ENCODE measurements at regions not wholly inside any gene's neighbourhood (a gene's known extent, or its start where the extent isn't known, plus 50 kb on each side); places are given as distances from the start of the nearest gene placed in this dataset.
A peak's percentile ranks its signal among the peaks of the same experiment; 100 is the strongest.

GRCh38 chr10:29922226-29922625, 137.2 kb downstream of the JCAD start:
- Histone ChIP-seq H3K4me3 (ENCODE audit: low read depth in 2 of 2, low read length in 1 of 2) (no peak overlapping the region), H3K9me3 (no peaks in the 10 kb centered on the region), H3K9me2 (no peaks in the 10 kb centered on the region), H3K4me2 (no peak overlapping the region), H3K27ac (ENCODE audit: low read depth in 2 of 2, low read length in 1 of 2) (peak overlapping the region in 1 of 2 experiments; percentile 57; a peak in 1 of 4 replicates), H3K9ac (no peak overlapping the region), H4K20me1 (ENCODE audit: insufficient read depth) (no peaks in the 10 kb centered on the region), H3K36me3 (replicated peaks in 1 of 2; ENCODE audit: control insufficient read depth in 1 of 2, insufficient read depth in 2 of 2, low read length in 1 of 2) (no peaks in the 10 kb centered on the region), H3F3A (replicated peaks; ENCODE audit: insufficient read depth) (no peaks in the 10 kb centered on the region), H3K27me3 (ENCODE audit: insufficient read depth) (no peaks in the 10 kb centered on the region), H3K79me2 (ENCODE audit: insufficient read depth) (no peaks in the 10 kb centered on the region), H3K4me1 (ENCODE audit: control insufficient read depth in 1 of 2, insufficient read depth in 2 of 2, low read depth in 1 of 2, low read length in 1 of 2) (no peaks in the 10 kb centered on the region), H2AFZ (ENCODE audit: low read depth) (peak overlapping the region; percentile 35; the same call in 1 of the 2 replicates)
- TF ChIP-seq GATA2 (CRISPR knock-in tag; IDR thresholded peaks at IDR 0.05) (no peak), RCOR1 (IDR thresholded peaks at IDR 0.05; ENCODE audit: low read length) (no peak), FOSL2 (IDR thresholded peaks at IDR 0.05; ENCODE audit: borderline replicate concordance, low read depth) (no peak), EP300 (IDR thresholded peaks at IDR 0.05; ENCODE audit: borderline replicate concordance in 1 of 2, low read depth in 1 of 2, low read length in 1 of 2) (no peak), ELF1 (IDR thresholded peaks at IDR 0.05) (no peak), JUND (IDR thresholded peaks at IDR 0.05) (no peak), TAF1 (IDR thresholded peaks at IDR 0.05; ENCODE audit: borderline replicate concordance, low read depth, low read length) (no peak), RFX5 (IDR thresholded peaks at IDR 0.05; ENCODE audit: low read length) (no peak), FOXJ3 (CRISPR knock-in tag; IDR thresholded peaks at IDR 0.05) (no peak), RAD21 (IDR thresholded peaks at IDR 0.05; ENCODE audit: low read length) (no peak), TCF12 (IDR thresholded peaks at IDR 0.05) (no peak), ZBTB33 (IDR thresholded peaks at IDR 0.05; ENCODE audit: borderline replicate concordance, low read depth) (no peak), MAX (IDR thresholded peaks at IDR 0.05; ENCODE audit: low read depth) (no peak)
- TF ChIP-seq, protein P1, sequence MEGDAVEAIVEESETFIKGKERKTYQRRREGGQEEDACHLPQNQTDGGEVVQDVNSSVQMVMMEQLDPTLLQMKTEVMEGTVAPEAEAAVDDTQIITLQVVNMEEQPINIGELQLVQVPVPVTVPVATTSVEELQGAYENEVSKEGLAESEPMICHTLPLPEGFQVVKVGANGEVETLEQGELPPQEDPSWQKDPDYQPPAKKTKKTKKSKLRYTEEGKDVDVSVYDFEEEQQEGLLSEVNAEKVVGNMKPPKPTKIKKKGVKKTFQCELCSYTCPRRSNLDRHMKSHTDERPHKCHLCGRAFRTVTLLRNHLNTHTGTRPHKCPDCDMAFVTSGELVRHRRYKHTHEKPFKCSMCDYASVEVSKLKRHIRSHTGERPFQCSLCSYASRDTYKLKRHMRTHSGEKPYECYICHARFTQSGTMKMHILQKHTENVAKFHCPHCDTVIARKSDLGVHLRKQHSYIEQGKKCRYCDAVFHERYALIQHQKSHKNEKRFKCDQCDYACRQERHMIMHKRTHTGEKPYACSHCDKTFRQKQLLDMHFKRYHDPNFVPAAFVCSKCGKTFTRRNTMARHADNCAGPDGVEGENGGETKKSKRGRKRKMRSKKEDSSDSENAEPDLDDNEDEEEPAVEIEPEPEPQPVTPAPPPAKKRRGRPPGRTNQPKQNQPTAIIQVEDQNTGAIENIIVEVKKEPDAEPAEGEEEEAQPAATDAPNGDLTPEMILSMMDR (IDR thresholded peaks at IDR 0.05) = no peak
- TF ChIP-seq, protein P2, sequence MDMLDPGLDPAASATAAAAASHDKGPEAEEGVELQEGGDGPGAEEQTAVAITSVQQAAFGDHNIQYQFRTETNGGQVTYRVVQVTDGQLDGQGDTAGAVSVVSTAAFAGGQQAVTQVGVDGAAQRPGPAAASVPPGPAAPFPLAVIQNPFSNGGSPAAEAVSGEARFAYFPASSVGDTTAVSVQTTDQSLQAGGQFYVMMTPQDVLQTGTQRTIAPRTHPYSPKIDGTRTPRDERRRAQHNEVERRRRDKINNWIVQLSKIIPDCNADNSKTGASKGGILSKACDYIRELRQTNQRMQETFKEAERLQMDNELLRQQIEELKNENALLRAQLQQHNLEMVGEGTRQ (IDR thresholded peaks at IDR 0.05; ENCODE audit: borderline replicate concordance, low read depth, low read length) = no peak
- CTCF ChIA-PET = interaction anchor here (1.9 kb wide), 1 partner anchor 77 kb away, joined by 7 read pairs; no protein-coding TSS in a partner anchor
- WGBS (ENCODE audit: low lambda C conversion rate) = 41% methylated on average over 1 of the region's 1 CpG
- DNase-seq = no peak
- POLR2A ChIA-PET = no interaction called here

All from SK-N-SH (cell line).